ENCODE measurements at regions not wholly inside any gene's neighbourhood (a gene's known extent, or its start where the extent isn't known, plus 50 kb on each side); places are given as distances from the start of the nearest gene placed in this dataset.

- DNase-seq (ENCODE audit: low read depth in 1 of 2, low spot score in 1 of 2), result no peak
- Histone ChIP-seq H3K36me3 (no peaks in the 10 kb centered on the region), H3K27ac (no peak overlapping the region), H3K4me1 (ENCODE audit: low read depth) (peaks cover 9% of the 10 kb centered on the region), H3K9me3 (ENCODE audit: low read depth) (no peaks in the 10 kb centered on the region), H3K4me3 (no peak overlapping the region), H3K27me3 (no peaks in the 10 kb centered on the region)
- TF ChIP-seq, protein P1, sequence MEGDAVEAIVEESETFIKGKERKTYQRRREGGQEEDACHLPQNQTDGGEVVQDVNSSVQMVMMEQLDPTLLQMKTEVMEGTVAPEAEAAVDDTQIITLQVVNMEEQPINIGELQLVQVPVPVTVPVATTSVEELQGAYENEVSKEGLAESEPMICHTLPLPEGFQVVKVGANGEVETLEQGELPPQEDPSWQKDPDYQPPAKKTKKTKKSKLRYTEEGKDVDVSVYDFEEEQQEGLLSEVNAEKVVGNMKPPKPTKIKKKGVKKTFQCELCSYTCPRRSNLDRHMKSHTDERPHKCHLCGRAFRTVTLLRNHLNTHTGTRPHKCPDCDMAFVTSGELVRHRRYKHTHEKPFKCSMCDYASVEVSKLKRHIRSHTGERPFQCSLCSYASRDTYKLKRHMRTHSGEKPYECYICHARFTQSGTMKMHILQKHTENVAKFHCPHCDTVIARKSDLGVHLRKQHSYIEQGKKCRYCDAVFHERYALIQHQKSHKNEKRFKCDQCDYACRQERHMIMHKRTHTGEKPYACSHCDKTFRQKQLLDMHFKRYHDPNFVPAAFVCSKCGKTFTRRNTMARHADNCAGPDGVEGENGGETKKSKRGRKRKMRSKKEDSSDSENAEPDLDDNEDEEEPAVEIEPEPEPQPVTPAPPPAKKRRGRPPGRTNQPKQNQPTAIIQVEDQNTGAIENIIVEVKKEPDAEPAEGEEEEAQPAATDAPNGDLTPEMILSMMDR (IDR thresholded peaks at IDR 0.05; ENCODE audit: low read depth, low read length), result no peak
Measured at GRCh38 chr15:87347806-87348515, 908.6 kb downstream of the NTRK3 start.

DNA sequence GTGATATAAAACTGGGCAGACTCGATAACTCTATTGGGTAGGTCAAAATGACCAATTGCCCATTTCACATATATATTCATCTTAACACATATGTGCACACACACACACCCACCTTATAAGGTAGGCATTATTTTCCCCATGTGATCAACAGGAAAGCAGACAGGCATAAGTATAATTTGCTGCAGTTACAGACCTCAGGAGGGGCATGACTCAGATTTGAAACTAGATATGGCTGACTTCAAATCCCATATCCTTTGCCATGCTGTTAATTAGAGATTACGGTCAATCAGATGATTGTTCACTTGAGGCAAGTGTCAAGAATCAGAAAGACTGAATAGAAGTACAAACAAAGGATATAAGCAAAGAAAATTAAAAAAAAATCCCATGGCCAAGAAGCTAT, 910.6 kb downstream of the NTRK3 start:
- peaks cover 9% of the 10 kb centered on the region for H3K4me1 ChIP-seq (ENCODE audit: low read depth)
- H3K27ac ChIP-seq, result no peak overlapping the region
- no peaks in the 10 kb centered on the region for H3K27me3 ChIP-seq
- TF ChIP-seq, protein P1 (IDR thresholded peaks at IDR 0.05; ENCODE audit: low read depth, low read length), result no peak
- no peak overlapping the region for H3K4me3 ChIP-seq
- H3K36me3 ChIP-seq, result no peaks in the 10 kb centered on the region
- H3K9me3 ChIP-seq (ENCODE audit: low read depth), result no peaks in the 10 kb centered on the region
- DNase-seq (ENCODE audit: low read depth in 1 of 2, low spot score in 1 of 2), result no peak

- Histone ChIP-seq H3K9me3 (ENCODE audit: low read depth) (no peaks in the 10 kb centered on the region), H3K27ac (no peak overlapping the region), H3K36me3 (no peaks in the 10 kb centered on the region), H3K27me3 (no peaks in the 10 kb centered on the region), H3K4me1 (ENCODE audit: low read depth) (peaks cover 8% of the 10 kb centered on the region), H3K4me3 (no peak overlapping the region)
- TF ChIP-seq, protein P1 (IDR thresholded peaks at IDR 0.05; ENCODE audit: low read depth, low read length), result no peak
- no peak for DNase-seq (ENCODE audit: low read depth in 1 of 2, low spot score in 1 of 2)
Measured at GRCh38 chr15:87343966-87344365, 912.6 kb downstream of the NTRK3 start.

DNA sequence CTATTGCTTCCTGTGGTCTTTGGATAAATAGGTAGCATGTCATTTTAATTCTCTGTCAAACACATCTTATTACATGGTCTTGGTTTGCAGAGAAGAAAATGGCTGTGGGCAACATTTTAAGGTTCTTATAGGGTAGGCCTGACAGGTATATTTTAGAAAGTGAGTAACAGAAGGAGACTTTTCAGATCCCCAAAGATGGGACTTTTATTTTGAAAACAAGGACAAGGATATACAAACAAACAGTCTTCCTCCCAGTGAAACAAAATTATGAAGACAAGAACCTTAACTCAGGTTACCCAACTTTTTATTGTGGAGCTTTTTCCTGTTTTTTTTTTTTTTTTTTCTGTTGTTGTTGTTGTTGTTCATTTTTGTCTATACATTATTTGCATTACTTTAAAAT, 916.2 kb downstream of the NTRK3 start:
- TF ChIP-seq, protein P1 (IDR thresholded peaks at IDR 0.05; ENCODE audit: low read depth, low read length), result no peak
- no peaks in the 10 kb centered on the region for H3K4me1 ChIP-seq (ENCODE audit: low read depth)
- H3K9me3 ChIP-seq (ENCODE audit: low read depth), result no peaks in the 10 kb centered on the region
- no peak overlapping the region for H3K27ac ChIP-seq
- H3K4me3 ChIP-seq, result no peak overlapping the region
- no peaks in the 10 kb centered on the region for H3K36me3 ChIP-seq
- no peaks in the 10 kb centered on the region for H3K27me3 ChIP-seq
- DNase-seq (ENCODE audit: low read depth in 1 of 2, low spot score in 1 of 2), result no peak

GRCh38 chr15:87326269-87326668, 930.3 kb downstream of the NTRK3 start:
- Histone ChIP-seq H3K4me3 (no peak overlapping the region), H3K4me1 (ENCODE audit: low read depth) (no peaks in the 10 kb centered on the region), H3K36me3 (no peaks in the 10 kb centered on the region), H3K27ac (no peak overlapping the region), H3K27me3 (no peaks in the 10 kb centered on the region), H3K9me3 (ENCODE audit: low read depth) (no peaks in the 10 kb centered on the region)
- TF ChIP-seq, protein P1 (IDR thresholded peaks at IDR 0.05; ENCODE audit: low read depth, low read length), result no peak
- DNase-seq (ENCODE audit: low read depth in 1 of 2, low spot score in 1 of 2), result no peak

All from cardiac muscle cell (in vitro differentiated cells and primary cell).